Endodermal cell (in vitro differentiated cells): ENCODE measurements at regions not wholly inside any gene's neighbourhood (a gene's known extent, or its start where the extent isn't known, plus 50 kb on each side); places are given as distances from the start of the nearest gene placed in this dataset.

ENCODE experiments used
- DNase-seq: peaks from one replicate; pipeline ENCODE4 v3.0.0-alpha.2; 2017
- H3K27ac ChIP-seq: 2 replicates; pipeline ENCODE4 v1.5.1; 2013; ENCODE audit warnings: mild to moderate bottlenecking, low read depth, low read length, moderate library complexity
- H3K27me3 ChIP-seq: 2 replicates; pipeline ENCODE4 v1.6.1; 2013; ENCODE audit warnings: mild to moderate bottlenecking, low read length, moderate library complexity; ENCODE audit not compliant: insufficient read depth, control insufficient read depth, poor library complexity, severe bottlenecking
- H3K36me3 ChIP-seq: 2 replicates; pipeline ENCODE4 v1.7.0; 2013; ENCODE audit warnings: mild to moderate bottlenecking, low read length, moderate library complexity; ENCODE audit not compliant: control insufficient read depth, insufficient read depth
- H3K4me1 ChIP-seq: one replicate; pipeline ENCODE4 v1.7.0; 2013; ENCODE audit warnings: low read length; ENCODE audit not compliant: control insufficient read depth, insufficient read depth
- H3K4me3 ChIP-seq: 2 replicates; pipeline ENCODE4 v1.5.1; 2013; ENCODE audit warnings: mild to moderate bottlenecking, low read length, moderate library complexity
- H3K9ac ChIP-seq: 2 replicates; pipeline ENCODE4 v1.6.1; 2013; ENCODE audit warnings: mild to moderate bottlenecking, low read length, moderate library complexity; ENCODE audit not compliant: poor library complexity, severe bottlenecking; ENCODE audit errors: extremely low read depth
- H3K9me3 ChIP-seq: 2 replicates; pipeline ENCODE4 v1.6.1; 2013; ENCODE audit warnings: mild to moderate bottlenecking, low read length, moderate library complexity; ENCODE audit not compliant: control insufficient read depth
- H3K27ac Mint-ChIP-seq: 2 replicates; pipeline ENCODE4 v1.8.0; 2020; ENCODE audit warnings: mixed read lengths
- H3K27me3 Mint-ChIP-seq: 2 replicates; pipeline ENCODE4 v1.8.0; 2021; ENCODE audit warnings: mild to moderate bottlenecking, mixed read lengths; ENCODE audit not compliant: insufficient read depth
- H3K36me3 Mint-ChIP-seq: 2 replicates; pipeline ENCODE4 v1.8.0; 2020; ENCODE audit warnings: low read depth, mixed read lengths
- H3K4me1 Mint-ChIP-seq: 2 replicates; pipeline ENCODE4 v1.8.0; 2020; ENCODE audit warnings: mixed read lengths
- H3K4me3 Mint-ChIP-seq: 2 replicates; pipeline ENCODE4 v1.8.0; 2020; ENCODE audit warnings: mild to moderate bottlenecking, moderate library complexity, mixed read lengths
- H3K9me3 Mint-ChIP-seq: 2 replicates; pipeline ENCODE4 v1.8.0; 2020; ENCODE audit warnings: mild to moderate bottlenecking, mixed read lengths
- CTCF ChIP-seq: fragments of 200-600 bp; sonication (generic); conservative IDR thresholded peaks from 2 replicates; pipeline ENCODE4 v1.5.0; 2021; ENCODE audit warnings: antibody characterized with exemption, mild to moderate bottlenecking
- WGBS, 2 experiments: methylation state at CpG; one replicate each; pipeline versions ENCODE4 v1.1.5 to v1.1.7; 2013; ENCODE audit warnings: missing lambda C conversion rate in 2 of 2, mixed read lengths in 1 of 2; ENCODE audit not compliant: insufficient coverage in 1 of 2, insufficient read length in 1 of 2; 5-methylcytosine and 5-hydroxymethylcytosine counted together

DNA sequence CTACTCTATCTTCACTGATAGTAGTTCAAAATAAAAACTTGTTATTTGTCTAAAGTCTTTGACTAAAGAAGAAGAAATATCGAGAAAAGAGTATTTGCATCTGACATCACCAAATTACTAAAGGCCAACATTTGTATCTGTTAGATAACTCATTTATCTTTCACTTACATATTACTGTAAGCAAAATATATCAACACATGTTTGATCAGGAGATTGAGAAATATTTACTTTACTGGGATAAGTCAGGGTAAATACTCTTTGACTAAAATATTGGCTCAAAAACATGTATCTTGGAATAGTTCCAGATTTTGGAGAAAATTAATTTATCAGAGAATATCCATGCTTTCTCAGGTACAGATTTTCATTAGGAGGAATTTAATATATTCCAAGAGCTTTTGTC lies 306.0 kb downstream of the TENT5A start:
- Mint-ChIP-seq H3K27ac (no peak overlapping the region), H3K4me3 (no peak overlapping the region), H3K4me1 (no peaks in the 10 kb centered on the region), H3K27me3 (no peaks in the 10 kb centered on the region), H3K9me3 (peaks cover under 1% of the 10 kb centered on the region), H3K36me3 (no peaks in the 10 kb centered on the region)
- Histone ChIP-seq H3K27me3 (no peaks in the 10 kb centered on the region), H3K4me1 (no peaks in the 10 kb centered on the region), H3K9ac (no peak overlapping the region), H3K27ac (no peak overlapping the region), H3K9me3 (no peaks in the 10 kb centered on the region), H3K4me3 (no peak overlapping the region), H3K36me3 (no peaks in the 10 kb centered on the region)
- no peak for DNase-seq
- 83% methylated on average over 1 of the region's 1 CpG; no CpG with 5 or more reads in 1 of the 2 experiments for WGBS, 2 experiments
- no peak for TF ChIP-seq CTCF

DNA sequence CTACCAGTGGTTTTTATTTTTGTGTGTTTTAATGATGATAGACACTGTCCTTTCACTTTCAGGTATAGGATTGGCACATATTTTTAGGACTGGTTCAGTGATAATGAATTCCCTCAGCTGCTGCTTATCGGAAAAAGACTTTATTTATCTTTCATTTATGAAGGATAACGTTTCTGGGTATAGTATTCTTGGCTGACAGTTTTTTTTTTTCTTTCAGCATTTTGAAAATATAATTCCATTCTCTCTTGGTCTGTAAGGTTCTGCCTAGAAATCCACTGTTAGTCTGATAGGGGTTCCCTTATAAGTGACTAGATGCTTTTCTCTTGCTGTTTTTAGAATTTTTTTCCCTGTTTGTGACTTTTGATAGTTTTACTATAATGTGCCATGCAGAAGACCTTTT lies 313.1 kb downstream of the TENT5A start:
- H3K27me3 Mint-ChIP-seq: no peaks in the 10 kb centered on the region
- no peaks in the 10 kb centered on the region for H3K4me1 ChIP-seq

GRCh38 chr6:81436990-81437389 lies 315.5 kb downstream of the TENT5A start:
- no peaks in the 10 kb centered on the region for H3K4me1 Mint-ChIP-seq
- H3K27ac Mint-ChIP-seq: no peak overlapping the region
- H3K4me3 Mint-ChIP-seq: no peak overlapping the region
- Histone ChIP-seq H3K27ac (no peak overlapping the region), H3K4me1 (no peaks in the 10 kb centered on the region), H3K9me3 (peaks cover 24% of the 10 kb centered on the region), H3K27me3 (no peaks in the 10 kb centered on the region), H3K4me3 (no peak overlapping the region), H3K9ac (no peak overlapping the region), H3K36me3 (no peaks in the 10 kb centered on the region)
- DNase-seq: no peak
- H3K36me3 Mint-ChIP-seq: no peaks in the 10 kb centered on the region
- TF ChIP-seq CTCF: no peak
- WGBS, 2 experiments: no CpG with 5 or more reads among the region's 1 CpG
- peaks cover 49% of the 10 kb centered on the region for H3K9me3 Mint-ChIP-seq
- no peaks in the 10 kb centered on the region for H3K27me3 Mint-ChIP-seq

More for the DNA sequence above, 313.1 kb downstream of the TENT5A start:
- H3K36me3 Mint-ChIP-seq: no peaks in the 10 kb centered on the region
- no peak for DNase-seq
- no peaks in the 10 kb centered on the region for H3K4me1 Mint-ChIP-seq
- Histone ChIP-seq H3K27me3 (no peaks in the 10 kb centered on the region), H3K36me3 (no peaks in the 10 kb centered on the region), H3K9ac (no peak overlapping the region), H3K4me3 (no peak overlapping the region), H3K27ac (no peak overlapping the region), H3K9me3 (peaks cover 24% of the 10 kb centered on the region)
- peaks cover 34% of the 10 kb centered on the region for H3K9me3 Mint-ChIP-seq
- H3K27ac Mint-ChIP-seq: no peak overlapping the region
- TF ChIP-seq CTCF: no peak
- no peak overlapping the region for H3K4me3 Mint-ChIP-seq
- 88% methylated on average over 1 of the region's 2 CpGs; no CpG with 5 or more reads in 1 of the 2 experiments for WGBS, 2 experiments
